Mucosa of descending colon (tissue), 3 donors: ENCODE measurements at regions not wholly inside any gene's neighbourhood (a gene's known extent, or its start where the extent isn't known, plus 50 kb on each side); places are given as distances from the start of the nearest gene placed in this dataset.

Experiments used
- ATAC-seq: fragments of 200-7000 bp; cut with Tn5 transposase; one replicate; pipeline ENCODE4 v1.9.1; 2020; ENCODE audit warnings: mild to moderate bottlenecking, moderate library complexity
- DNase-seq, 3 donors: peaks; one replicate each; pipeline ENCODE4 v3.0.0-alpha.2; 2020
- H3K36me3 ChIP-seq: fragments of 200-600 bp; one replicate; pipeline ENCODE4 v1.8.0; 2021; ENCODE audit warnings: low read depth, mild to moderate bottlenecking
- H3K4me1 ChIP-seq: fragments of 200-600 bp; one replicate; pipeline ENCODE4 v1.8.0; 2021; ENCODE audit warnings: low read depth, mild to moderate bottlenecking
- H3K4me3 ChIP-seq: fragments of 200-600 bp; one replicate; pipeline ENCODE4 v1.8.0; 2021; ENCODE audit warnings: mild to moderate bottlenecking
- H3K9me3 ChIP-seq: fragments of 200-600 bp; one replicate; pipeline ENCODE4 v1.8.0; 2021; ENCODE audit warnings: mild to moderate bottlenecking
- intact Hi-C, 2 donors: fragments of 100-400 bp; cut with DNase I in 1 of 2; cut with micrococcal nuclease in 1 of 2; formaldehyde crosslinking; loops; one replicate each; pipeline versions ENCODE4 v1.11.0 to v1.11.1; 2022; cut with DNase I, micrococcal nuclease
- TF ChIP-seq, protein P1 (sequence below): fragments of 200-600 bp; IDR thresholded peaks from one replicate; pipeline ENCODE4 v1.8.0; 2022; ENCODE audit warnings: antibody characterized with exemption, mild to moderate bottlenecking
- donor health status: DM: no; HTN: no; CAD: no; lungs with moderate emphysema.
- donor health status: DM: no; HTN: no; CAD: no.
- donor health status: DM: no; HTN: yes; CAD: no.

GRCh38 chr7:41882745-41883420 is 180.0 kb upstream of the INHBA start:
- DNase-seq: no peak
- Histone ChIP-seq H3K36me3 (no peaks in the 10 kb centered on the region), H3K4me3 (no peak overlapping the region), H3K9me3 (no peaks in the 10 kb centered on the region), H3K4me1 (peaks cover 22% of the 10 kb centered on the region)
- TF ChIP-seq, protein P1, sequence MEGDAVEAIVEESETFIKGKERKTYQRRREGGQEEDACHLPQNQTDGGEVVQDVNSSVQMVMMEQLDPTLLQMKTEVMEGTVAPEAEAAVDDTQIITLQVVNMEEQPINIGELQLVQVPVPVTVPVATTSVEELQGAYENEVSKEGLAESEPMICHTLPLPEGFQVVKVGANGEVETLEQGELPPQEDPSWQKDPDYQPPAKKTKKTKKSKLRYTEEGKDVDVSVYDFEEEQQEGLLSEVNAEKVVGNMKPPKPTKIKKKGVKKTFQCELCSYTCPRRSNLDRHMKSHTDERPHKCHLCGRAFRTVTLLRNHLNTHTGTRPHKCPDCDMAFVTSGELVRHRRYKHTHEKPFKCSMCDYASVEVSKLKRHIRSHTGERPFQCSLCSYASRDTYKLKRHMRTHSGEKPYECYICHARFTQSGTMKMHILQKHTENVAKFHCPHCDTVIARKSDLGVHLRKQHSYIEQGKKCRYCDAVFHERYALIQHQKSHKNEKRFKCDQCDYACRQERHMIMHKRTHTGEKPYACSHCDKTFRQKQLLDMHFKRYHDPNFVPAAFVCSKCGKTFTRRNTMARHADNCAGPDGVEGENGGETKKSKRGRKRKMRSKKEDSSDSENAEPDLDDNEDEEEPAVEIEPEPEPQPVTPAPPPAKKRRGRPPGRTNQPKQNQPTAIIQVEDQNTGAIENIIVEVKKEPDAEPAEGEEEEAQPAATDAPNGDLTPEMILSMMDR: no peak
- no peak for ATAC-seq
- intact Hi-C loops: no loop called here

GRCh38 chr7:41882256-41882655 is 179.4 kb upstream of the INHBA start:
- Histone ChIP-seq H3K36me3 (no peaks in the 10 kb centered on the region), H3K9me3 (no peaks in the 10 kb centered on the region), H3K4me1 (peaks cover 16% of the 10 kb centered on the region), H3K4me3 (no peak overlapping the region)
- TF ChIP-seq, protein P1: no peak
- DNase-seq (no peak), ATAC-seq (no peak)
- intact Hi-C loops: no loop called here

- TF ChIP-seq, protein P1: no peak
- Histone ChIP-seq H3K4me1 (peaks cover 10% of the 10 kb centered on the region), H3K4me3 (no peak overlapping the region), H3K9me3 (no peaks in the 10 kb centered on the region), H3K36me3 (no peaks in the 10 kb centered on the region)
- peak in 2 of 3 donors; percentile 48 to 72 for DNase-seq
- ATAC-seq: peak; percentile 79
- intact Hi-C loops: no loop called here
These were observed 178.6 kb upstream of the INHBA start for GRCh38 chr7:41881331-41882130.

DNA sequence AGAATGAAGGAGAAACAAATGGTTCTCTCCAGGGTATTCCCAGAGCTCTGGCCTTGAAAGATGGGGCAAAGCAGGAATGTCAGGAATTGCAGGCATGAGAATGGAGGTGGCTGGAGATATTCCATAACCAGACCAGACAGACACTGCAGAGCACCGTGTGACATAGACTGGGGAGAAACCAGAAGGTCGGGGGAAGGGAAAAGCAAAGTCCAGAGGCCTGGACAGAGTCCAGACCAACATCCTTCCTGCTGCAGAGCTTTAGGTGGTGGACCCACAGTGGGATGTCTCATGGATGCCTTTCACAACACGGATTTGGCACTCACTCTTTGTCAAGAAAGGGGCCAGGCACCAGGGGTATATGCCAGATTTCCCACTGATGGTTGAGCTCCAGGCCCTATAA is 177.2 kb upstream of the INHBA start:
- ATAC-seq: no peak
- H3K36me3 ChIP-seq: no peaks in the 10 kb centered on the region
- TF ChIP-seq, protein P1: no peak
- no peaks in the 10 kb centered on the region for H3K9me3 ChIP-seq
- intact Hi-C loops: no loop called here
- H3K4me3 ChIP-seq: no peak overlapping the region
- no peaks in the 10 kb centered on the region for H3K4me1 ChIP-seq
- no peak for DNase-seq

DNA sequence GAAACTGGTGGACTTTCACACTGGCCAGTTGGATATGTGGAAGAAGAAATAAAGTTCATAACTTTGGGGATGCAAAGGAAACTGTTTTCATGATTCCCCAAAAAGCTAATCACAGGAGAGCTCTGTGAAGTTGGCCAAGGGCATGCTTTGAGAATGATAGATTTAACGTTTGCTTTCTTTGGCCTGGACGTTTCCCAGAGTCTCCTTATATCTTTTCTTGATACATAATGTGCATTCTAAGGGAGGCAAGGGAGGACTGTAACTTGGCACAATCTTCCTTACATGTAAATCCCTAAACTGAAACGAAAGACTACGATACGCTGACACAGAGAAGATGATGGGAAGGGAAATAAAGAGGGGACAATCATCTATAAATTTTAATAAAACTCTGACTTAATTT is 176.5 kb upstream of the INHBA start:
- no peaks in the 10 kb centered on the region for H3K9me3 ChIP-seq
- intact Hi-C loops: no loop called here
- no peaks in the 10 kb centered on the region for H3K36me3 ChIP-seq
- no peaks in the 10 kb centered on the region for H3K4me1 ChIP-seq
- H3K4me3 ChIP-seq: no peak overlapping the region
- TF ChIP-seq, protein P1: no peak
- no peak for ATAC-seq
- no peak for DNase-seq
